Sciatic nerve (tissue), 2 donors: ENCODE measurements at regions not wholly inside any gene's neighbourhood (a gene's known extent, or its start where the extent isn't known, plus 50 kb on each side); places are given as distances from the start of the nearest gene placed in this dataset.

Experiments
- ATAC-seq: fragments of 200-7000 bp; cut with Tn5 transposase; one replicate; pipeline ENCODE4 v1.9.1; 2020; ENCODE audit warnings: mild to moderate bottlenecking, moderate library complexity
- DNase-seq: peaks from one replicate; pipeline ENCODE4 v3.0.0-alpha.2; 2020; ENCODE audit warnings: low spot score
- intact Hi-C: fragments of 100-400 bp; cut with DNase I; formaldehyde crosslinking; loops from one replicate; pipeline ENCODE4 v1.14.2; 2022
- donor health status: DM: no; HTN: no; CAD: no.
- donor health status: DM: no; HTN: no; CAD: no.

- intact Hi-C loops, result no loop called here
- ATAC-seq (no peak), DNase-seq (no peak)
These were observed 173.0 kb downstream of the OLFM1 start for GRCh38 chr9:135260221-135261180.

- ATAC-seq, result no peak
- no peak for DNase-seq
- intact Hi-C loops, result no loop called here
These were observed 174.8 kb downstream of the OLFM1 start for GRCh38 chr9:135262248-135262647.

GRCh38 chr9:135263511-135263910 is 176.0 kb downstream of the OLFM1 start:
- ATAC-seq, result no peak

GRCh38 chr9:135265931-135266330 is 178.5 kb downstream of the OLFM1 start:
- intact Hi-C loops, result no loop called here
- ATAC-seq, result no peak

More at GRCh38 chr9:135263511-135263910, 176.0 kb downstream of the OLFM1 start:
- DNase-seq, result no peak
- intact Hi-C loops, result no loop called here

DNA sequence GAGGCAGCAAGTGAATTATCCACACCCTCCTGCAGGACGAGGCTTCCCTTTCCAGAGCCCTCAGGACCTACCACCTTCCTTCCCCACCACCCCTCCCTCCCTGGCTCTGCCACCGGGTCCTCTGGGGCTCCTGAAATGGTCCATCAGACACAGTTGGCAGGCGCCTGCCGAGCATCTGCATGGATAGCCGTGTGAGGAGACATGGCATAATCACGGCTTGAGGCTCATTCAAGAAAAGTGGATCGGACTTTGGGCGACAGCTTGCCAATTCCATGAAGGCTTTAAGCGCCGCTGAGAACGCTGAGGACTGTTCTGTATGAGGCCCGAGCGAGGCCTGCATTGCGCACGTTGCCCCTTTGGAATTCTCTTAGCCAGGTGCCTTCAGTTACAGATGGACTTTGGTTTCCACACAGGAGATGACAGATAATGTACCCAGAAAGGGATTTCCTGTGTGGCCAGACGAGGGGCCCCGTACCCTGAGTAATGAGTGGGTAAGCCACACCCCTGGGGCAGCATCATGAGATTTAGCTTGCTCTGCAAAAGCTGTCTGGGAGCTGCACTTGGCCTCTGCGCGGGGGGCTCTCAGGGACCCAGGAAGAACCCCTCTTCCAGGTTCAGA is 179.8 kb downstream of the OLFM1 start:
- intact Hi-C loops, result no loop called here
- DNase-seq (no peak), ATAC-seq (no peak)

More at GRCh38 chr9:135265931-135266330, 178.5 kb downstream of the OLFM1 start:
- no peak for DNase-seq

DNA sequence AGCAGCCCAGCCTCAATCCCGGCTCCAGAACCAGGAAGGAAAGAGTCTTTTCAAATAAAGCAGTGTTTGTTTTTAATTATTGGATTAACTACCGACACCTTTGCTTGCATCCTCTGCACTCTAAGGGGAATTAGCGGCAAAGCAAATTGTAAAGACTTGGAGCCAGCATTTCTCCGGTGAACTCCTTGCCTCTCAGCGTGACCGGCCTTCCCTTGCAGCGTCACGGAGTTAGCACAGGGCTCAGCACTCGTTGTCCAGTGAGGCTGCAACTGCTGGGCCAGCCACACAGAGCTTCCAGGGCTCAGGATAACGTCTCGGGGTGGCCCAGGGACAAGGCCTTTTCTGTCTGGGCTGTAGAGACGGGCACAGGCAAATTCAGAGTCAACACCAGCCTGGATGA is 180.6 kb downstream of the OLFM1 start:
- DNase-seq (no peak), ATAC-seq (no peak)
- intact Hi-C loops, result no loop called here

DNA sequence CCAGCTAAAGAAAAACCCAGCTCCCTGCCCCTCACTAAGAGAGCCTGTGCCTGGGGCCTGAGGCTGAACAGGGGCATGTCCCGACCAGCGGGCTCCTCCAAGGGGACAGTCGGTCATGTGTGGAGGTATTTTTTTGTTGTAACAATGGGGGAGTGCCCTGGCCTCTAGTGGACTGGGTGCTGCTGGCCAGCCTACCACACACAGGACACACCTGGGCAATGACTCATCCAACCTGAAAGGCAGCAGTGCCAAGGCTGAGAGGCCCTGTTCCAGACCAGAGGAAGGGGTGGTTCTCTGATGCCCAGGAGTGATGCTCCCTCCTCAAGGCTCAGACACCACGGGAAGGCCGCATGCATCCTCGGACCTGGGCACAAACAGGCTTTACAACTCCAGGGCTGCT is 181.5 kb downstream of the OLFM1 start:
- DNase-seq, result no peak
- ATAC-seq, result no peak
- intact Hi-C loops, result no loop called here

DNA sequence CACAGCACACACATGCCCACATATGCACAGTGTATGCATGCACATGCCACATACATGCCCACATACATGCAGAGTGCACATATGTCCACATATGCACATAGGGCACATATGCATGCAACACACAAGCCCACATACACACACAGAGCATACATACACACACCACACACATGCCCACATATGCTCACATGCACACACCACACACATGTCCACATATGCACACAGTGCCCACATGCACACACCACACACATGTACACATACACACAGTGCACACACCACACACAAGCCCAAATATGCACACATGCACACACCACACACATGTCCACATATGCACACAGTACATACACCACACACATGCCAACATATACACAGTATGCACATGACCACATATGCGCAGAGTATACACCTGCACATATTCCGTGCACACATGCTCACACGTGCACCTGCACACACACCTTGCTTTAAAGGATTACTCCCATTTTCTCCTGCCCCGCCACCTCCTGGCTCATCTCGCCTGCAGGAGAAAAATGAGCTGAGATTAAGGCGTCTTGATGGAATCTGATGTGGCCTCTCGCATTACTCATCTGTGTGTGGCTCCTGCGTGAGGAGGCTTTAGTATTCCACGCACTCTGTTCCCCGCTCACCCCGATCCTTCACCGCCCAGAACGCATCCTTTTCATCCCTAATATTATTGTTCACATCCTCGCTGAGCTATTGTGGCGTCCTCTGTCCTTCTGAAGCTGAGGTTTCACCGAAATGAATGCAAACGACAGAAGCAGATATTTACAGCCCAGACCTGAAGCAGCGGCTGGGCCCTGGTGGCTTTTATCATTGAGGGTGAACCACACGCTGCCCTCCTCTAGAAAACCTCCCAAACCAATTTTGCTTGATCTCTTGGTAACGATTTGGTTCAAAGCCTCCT is 182.7 kb downstream of the OLFM1 start:
- intact Hi-C loops, result loop anchor here (5.0 kb wide), 1 partner anchor 73 kb away; no protein-coding TSS in a partner anchor
- DNase-seq, result no peak
- ATAC-seq, result no peak

- intact Hi-C loops, result loop anchor here (5.0 kb wide), 1 partner anchor 74 kb away; no protein-coding TSS in a partner anchor
- no peak for ATAC-seq
- DNase-seq, result no peak
These were observed 184.0 kb downstream of the OLFM1 start for GRCh38 chr9:135271425-135271824.

DNA sequence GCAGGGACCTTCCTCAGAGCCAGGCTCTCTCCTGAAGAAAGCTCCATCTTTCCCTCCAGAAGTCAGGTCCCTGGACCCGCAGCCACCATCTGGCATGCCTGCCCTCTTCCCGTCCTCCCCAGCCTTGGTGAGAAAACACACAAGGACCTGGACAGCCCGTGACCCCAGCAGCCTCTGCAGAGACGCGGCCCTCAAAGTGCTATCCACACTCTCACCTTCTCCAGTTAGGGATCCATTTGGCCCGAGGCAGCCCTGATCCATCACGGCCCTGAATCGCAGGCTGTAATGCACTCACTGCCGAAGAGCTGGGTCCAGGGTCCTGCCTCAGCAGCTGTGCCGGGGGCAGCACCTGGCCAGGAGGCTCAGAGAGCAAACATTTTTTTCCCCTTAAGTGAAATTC is 185.1 kb downstream of the OLFM1 start:
- DNase-seq (no peak), ATAC-seq (no peak)
- intact Hi-C loops, result loop anchor here (5.0 kb wide), 1 partner anchor 75 kb away; no protein-coding TSS in a partner anchor

- intact Hi-C loops, result loop anchor here (5.0 kb wide), 1 partner anchor 76 kb away; no protein-coding TSS in a partner anchor
- DNase-seq (no peak), ATAC-seq (no peak)
These were observed 185.5 kb downstream of the OLFM1 start for GRCh38 chr9:135273008-135273407.

GRCh38 chr9:135275163-135275562 is 187.7 kb downstream of the OLFM1 start:
- intact Hi-C loops, result no loop called here
- ATAC-seq, result no peak

GRCh38 chr9:135275571-135276289 is 188.3 kb downstream of the OLFM1 start:
- ATAC-seq (no peak), DNase-seq (no peak)
- intact Hi-C loops, result no loop called here

More at GRCh38 chr9:135275163-135275562, 187.7 kb downstream of the OLFM1 start:
- no peak for DNase-seq

- DNase-seq, result no peak
- intact Hi-C loops, result no loop called here
- no peak for ATAC-seq
These were observed 190.0 kb downstream of the OLFM1 start for GRCh38 chr9:135277219-135278201.

DNA sequence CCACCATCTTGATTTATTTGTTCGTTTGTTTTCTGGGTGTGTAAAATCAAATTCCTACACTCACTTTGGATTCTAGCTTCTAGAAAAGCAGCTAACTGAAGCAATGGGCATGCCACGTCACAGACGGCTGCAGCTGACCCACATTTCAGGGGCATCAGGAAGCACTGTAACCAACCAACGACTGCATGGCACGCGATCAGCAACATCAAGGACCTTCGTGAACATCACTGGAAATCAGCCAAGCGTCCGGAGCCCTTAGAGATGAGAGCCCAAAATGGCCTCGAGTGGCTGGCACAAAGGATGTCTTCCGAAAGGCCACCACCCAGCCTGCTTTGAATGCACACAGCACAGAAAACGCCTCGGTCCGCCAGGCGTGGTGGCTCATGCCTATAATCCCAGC is 191.1 kb downstream of the OLFM1 start:
- no peak for ATAC-seq

DNA sequence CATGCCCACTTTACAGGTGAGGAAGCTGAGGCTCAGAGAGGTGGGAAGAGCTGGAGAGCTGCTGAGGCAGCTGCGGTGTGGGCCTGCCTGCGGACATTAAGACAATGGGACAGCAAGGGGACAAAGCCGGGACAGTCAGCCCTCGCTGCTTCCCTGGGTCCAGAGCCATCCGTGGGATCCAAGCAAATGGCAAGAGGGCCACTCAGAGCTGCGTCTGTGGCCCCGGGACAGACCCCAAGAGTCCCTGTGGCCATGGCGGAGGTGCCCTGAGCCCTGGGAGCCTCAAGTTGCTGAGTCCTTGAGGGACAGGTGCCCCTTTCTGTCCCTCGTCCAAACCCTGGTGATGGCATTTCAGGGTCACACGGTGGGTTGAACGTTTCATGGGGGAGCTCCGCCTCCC is 191.9 kb downstream of the OLFM1 start:
- intact Hi-C loops, result no loop called here
- no peak for ATAC-seq
- DNase-seq, result no peak

More for the DNA sequence above, 191.1 kb downstream of the OLFM1 start:
- intact Hi-C loops, result no loop called here
- DNase-seq, result no peak

- DNase-seq, result no peak
- no peak for ATAC-seq
- intact Hi-C loops, result no loop called here
These were observed 192.4 kb downstream of the OLFM1 start for GRCh38 chr9:135279834-135280393.
